ENCODE measurements at regions not wholly inside any gene's neighbourhood (a gene's known extent, or its start where the extent isn't known, plus 50 kb on each side); places are given as distances from the start of the nearest gene placed in this dataset.
"Not testable (repeated sequence)": the region's sequence is repeated elsewhere in the genome, so short reads cannot be mapped to it uniquely, and the experiment has no call there.

DNA sequence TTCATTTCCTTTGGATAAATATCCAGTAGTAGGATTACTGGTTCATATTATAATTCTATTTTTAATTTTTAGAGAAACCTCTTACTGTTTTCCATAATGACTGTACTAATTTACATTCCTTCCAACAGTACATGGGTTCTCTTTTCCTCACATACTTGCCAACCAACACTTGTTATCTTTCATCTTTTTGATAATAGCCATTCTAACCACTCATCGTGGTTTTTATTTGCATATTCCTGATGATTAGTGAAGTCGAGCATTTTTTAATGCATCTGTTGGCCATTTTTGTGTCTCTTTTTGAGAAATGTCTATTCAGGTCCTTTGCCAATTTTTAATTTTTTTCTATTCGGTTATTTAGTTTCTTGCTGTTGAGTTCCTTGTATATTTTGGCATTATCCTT, 457.7 kb upstream of the PDE3A start:
- POLR2A ChIA-PET = no interaction called here
- intact Hi-C loops (cut with DNase I, micrococcal nuclease) = no loop called here
- Mint-ChIP-seq H3K9me3 (ENCODE audit: low read depth) (no peaks in the 10 kb centered on the region), H3K4me3 (no peak overlapping the region), H3K4me1 (no peaks in the 10 kb centered on the region), H3K27ac (no peak overlapping the region), H3K27me3 (peaks cover 1% of the 10 kb centered on the region), H3K36me3 (ENCODE audit: low read depth) (no peaks in the 10 kb centered on the region)
- no peak for ATAC-seq
- no peak for DNase-seq
- CTCF ChIA-PET = no interaction called here

DNA sequence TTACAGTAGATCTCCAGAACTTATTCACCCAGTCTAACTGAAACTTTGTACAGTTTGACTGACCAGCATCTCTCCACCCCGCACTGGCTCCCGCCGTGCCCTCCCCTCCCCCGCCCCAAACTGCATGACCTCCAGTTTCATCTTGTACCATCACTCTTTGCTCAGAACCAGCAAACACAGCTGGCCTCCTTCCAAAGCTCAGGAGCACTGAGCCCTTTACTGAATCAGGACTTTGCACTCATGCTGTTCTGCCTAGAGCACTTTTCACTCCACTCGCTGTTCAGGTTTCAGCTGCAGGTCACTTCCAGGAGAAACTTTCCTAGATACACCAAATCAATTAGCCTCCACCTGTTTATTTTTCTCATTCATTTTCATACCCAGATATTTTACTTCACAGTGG, 455.3 kb upstream of the PDE3A start:
- H3K4me3 Mint-ChIP-seq = no peak overlapping the region
- intact Hi-C loops (cut with DNase I, micrococcal nuclease) = no loop called here
- DNase-seq (no peak), ATAC-seq (no peak)
- H3K27me3 Mint-ChIP-seq = peaks cover 1% of the 10 kb centered on the region
- ChIA-PET POLR2A (no interaction called here), CTCF (no interaction called here)
- H3K4me1 Mint-ChIP-seq = no peaks in the 10 kb centered on the region
- H3K9me3 Mint-ChIP-seq (ENCODE audit: low read depth) = no peaks in the 10 kb centered on the region
- no peaks in the 10 kb centered on the region for H3K36me3 Mint-ChIP-seq (ENCODE audit: low read depth)
- no peak overlapping the region for H3K27ac Mint-ChIP-seq

DNA sequence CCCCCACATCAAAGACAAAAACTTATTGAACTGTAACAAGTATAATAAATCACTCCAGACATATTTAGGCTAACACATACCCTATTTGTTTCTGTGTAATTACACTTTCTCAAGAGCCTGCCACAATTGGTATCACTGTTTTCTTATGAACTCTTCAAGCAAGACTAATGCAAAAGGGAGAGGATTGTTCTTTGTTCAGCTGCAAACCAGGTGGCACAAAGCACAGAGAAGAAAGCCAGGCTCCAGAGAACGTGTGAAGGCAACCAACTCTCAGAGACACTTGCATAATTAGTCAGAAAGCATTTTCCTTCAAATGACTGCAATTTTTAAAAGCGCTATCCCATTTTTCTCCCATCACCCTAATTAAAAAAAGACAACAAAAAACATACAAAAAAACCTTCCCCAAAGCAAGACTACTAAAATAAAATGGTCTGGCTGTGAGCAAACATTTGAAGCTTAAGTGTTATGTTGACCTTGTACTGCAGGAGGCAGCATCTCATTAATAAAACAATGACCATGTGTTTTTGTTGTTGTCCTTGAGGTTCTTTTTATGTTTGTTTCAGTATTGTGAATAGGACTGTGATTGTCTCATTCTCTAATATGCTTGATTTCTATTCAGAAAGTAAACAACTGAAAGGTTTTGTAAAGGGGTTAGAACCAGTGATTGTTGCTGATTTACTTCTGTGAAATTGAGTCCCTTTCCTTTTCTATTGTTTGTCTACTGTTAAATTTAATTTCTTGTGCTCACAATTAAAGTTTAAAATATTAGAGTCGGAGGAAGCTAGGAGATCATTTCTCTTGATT, 452.7 kb upstream of the PDE3A start:
- ChIA-PET CTCF (interaction anchor here (1.5 kb wide), 1 partner anchor 176 kb away, joined by 4 read pairs; no protein-coding TSS in a partner anchor), POLR2A (no interaction called here)
- Mint-ChIP-seq H3K36me3 (ENCODE audit: low read depth) (no peaks in the 10 kb centered on the region), H3K4me1 (no peaks in the 10 kb centered on the region), H3K9me3 (ENCODE audit: low read depth) (no peaks in the 10 kb centered on the region), H3K27me3 (peaks cover 1% of the 10 kb centered on the region), H3K4me3 (no peak overlapping the region), H3K27ac (no peak overlapping the region)
- intact Hi-C loops (cut with DNase I, micrococcal nuclease) = no loop called here
- no peak for ATAC-seq
- DNase-seq = no peak

DNA sequence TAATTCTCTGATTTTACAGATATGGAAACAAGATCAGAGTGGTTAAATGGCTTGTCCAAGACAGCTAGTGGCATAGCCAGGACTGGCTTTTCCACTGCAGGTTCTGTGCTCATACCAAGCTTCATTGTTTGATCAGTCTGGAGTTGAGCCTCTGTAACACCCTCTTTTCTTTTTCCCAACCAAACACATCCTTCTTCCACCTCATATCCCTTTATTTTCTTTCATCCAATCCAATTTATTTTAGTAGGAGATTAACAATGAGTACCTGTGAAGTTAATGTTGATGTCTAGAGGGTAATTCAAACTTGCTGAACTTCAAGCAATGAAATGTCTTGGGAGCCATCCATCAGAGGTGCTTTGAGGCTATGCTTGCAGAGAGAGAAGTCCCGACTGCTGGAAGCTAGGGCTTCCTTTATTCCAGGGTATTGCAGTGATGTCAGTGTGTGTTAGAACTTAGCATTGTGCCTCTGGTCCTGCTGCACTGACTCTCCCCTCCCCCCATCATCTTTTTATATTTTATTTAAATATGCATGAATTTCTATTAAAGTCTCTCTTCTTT, 452.1 kb upstream of the PDE3A start:
- Mint-ChIP-seq H3K36me3 (ENCODE audit: low read depth) (no peaks in the 10 kb centered on the region), H3K27me3 (peaks cover 1% of the 10 kb centered on the region), H3K4me3 (no peak overlapping the region), H3K9me3 (ENCODE audit: low read depth) (no peaks in the 10 kb centered on the region), H3K27ac (no peak overlapping the region), H3K4me1 (no peaks in the 10 kb centered on the region)
- no peak for DNase-seq
- ChIA-PET CTCF (interaction anchor here (1.5 kb wide), 1 partner anchor 177 kb away, joined by 4 read pairs; no protein-coding TSS in a partner anchor), POLR2A (no interaction called here)
- ATAC-seq = no peak
- intact Hi-C loops (cut with DNase I, micrococcal nuclease) = no loop called here

DNA sequence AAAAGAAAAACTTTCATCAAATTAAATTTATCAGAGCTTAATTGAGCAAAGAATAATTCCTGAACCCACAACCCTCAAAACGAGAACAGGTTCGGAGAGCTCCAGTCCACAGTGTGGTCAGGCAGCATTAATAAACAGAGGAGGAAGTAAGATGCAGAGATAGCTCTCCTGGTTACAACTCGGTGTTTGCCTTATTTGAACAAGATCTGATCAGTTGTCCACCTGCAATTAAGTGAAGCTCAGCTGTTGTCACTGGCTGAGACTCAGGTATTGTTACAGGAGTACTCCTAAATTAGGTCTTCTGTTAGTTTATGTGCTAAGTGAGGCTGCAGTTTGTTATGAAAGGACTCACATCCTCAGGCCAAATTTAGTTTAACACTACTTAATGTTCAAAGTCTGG, 451.4 kb upstream of the PDE3A start:
- Mint-ChIP-seq H3K36me3 (ENCODE audit: low read depth) (no peaks in the 10 kb centered on the region), H3K27me3 (peaks cover 1% of the 10 kb centered on the region), H3K4me3 (no peak overlapping the region), H3K9me3 (ENCODE audit: low read depth) (no peaks in the 10 kb centered on the region), H3K27ac (no peak overlapping the region), H3K4me1 (no peaks in the 10 kb centered on the region)
- intact Hi-C loops (cut with DNase I, micrococcal nuclease) = no loop called here
- ATAC-seq (no peak), DNase-seq (no peak)
- CTCF ChIA-PET = interaction anchor here (0.6 to 1.5 kb wide), 2 partner anchors 177 to 321 kb away, joined by 4 to 5 read pairs; no protein-coding TSS in a partner anchor
- POLR2A ChIA-PET = no interaction called here

DNA sequence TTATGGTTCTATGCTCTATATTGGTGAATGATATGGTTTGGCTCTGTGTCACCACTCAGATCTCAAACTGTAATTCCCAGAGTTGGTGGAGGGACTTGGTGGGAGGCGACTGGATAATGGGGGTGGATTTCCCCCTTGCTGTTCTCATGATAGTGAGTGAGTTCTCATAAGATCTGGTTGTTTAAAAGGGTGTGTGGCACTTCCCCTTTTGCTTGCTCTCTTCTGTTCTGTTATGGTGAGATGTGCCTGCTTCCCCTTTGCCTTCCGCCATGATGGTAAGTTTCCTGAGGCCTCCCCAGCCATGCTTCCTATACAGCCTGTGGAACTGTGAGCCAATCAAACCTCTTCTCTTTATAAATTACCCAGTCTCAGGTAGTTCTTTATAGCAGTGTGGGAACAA, 446.6 kb upstream of the PDE3A start:
- POLR2A ChIA-PET; DNase-seq; ATAC-seq; H3K27me3 Mint-ChIP-seq; H3K4me1 Mint-ChIP-seq; H3K27ac Mint-ChIP-seq; CTCF ChIA-PET; H3K36me3 Mint-ChIP-seq (ENCODE audit: low read depth); intact Hi-C loops (cut with DNase I, micrococcal nuclease); H3K9me3 Mint-ChIP-seq (ENCODE audit: low read depth); H3K4me3 Mint-ChIP-seq: not testable (repeated sequence)

- no peak overlapping the region for H3K27ac Mint-ChIP-seq
- ATAC-seq = no peak
These were observed 445.6 kb upstream of the PDE3A start for GRCh38 chr12:19922717-19923116.

DNA sequence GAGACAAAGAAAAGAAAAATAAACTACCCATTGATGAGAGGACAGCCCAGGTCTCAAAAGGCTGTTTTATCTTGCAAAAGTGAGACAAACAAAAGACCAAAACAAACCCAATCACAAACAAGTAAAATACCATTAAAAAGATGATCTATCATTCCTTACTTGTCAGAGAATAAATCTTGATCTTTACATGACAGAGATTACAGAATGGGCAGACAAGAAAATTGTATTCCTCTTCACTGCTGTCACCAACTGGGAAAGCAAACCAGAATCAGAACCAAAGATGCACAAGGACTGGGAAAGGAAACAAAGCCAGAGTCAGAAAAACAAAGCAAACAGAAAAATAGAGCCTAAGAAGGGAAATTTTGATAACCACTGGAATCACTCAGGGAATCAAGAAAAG, 444.0 kb upstream of the PDE3A start:
- ATAC-seq (no peak), DNase-seq (no peak)
- CTCF ChIA-PET = no interaction called here
- no peak overlapping the region for H3K4me3 Mint-ChIP-seq
- POLR2A ChIA-PET = no interaction called here
- no peaks in the 10 kb centered on the region for H3K4me1 Mint-ChIP-seq
- no peaks in the 10 kb centered on the region for H3K36me3 Mint-ChIP-seq (ENCODE audit: low read depth)
- no peaks in the 10 kb centered on the region for H3K27me3 Mint-ChIP-seq
- intact Hi-C loops (cut with DNase I, micrococcal nuclease) = no loop called here
- H3K27ac Mint-ChIP-seq = no peak overlapping the region
- H3K9me3 Mint-ChIP-seq (ENCODE audit: low read depth) = no peaks in the 10 kb centered on the region

More at GRCh38 chr12:19922717-19923116, 445.6 kb upstream of the PDE3A start:
- intact Hi-C loops (cut with DNase I, micrococcal nuclease) = no loop called here
- H3K9me3 Mint-ChIP-seq (ENCODE audit: low read depth) = no peaks in the 10 kb centered on the region
- no peak for DNase-seq
- POLR2A ChIA-PET = no interaction called here
- H3K27me3 Mint-ChIP-seq = no peaks in the 10 kb centered on the region
- no peaks in the 10 kb centered on the region for H3K4me1 Mint-ChIP-seq
- CTCF ChIA-PET = no interaction called here
- H3K36me3 Mint-ChIP-seq (ENCODE audit: low read depth) = no peaks in the 10 kb centered on the region
- no peak overlapping the region for H3K4me3 Mint-ChIP-seq

DNA sequence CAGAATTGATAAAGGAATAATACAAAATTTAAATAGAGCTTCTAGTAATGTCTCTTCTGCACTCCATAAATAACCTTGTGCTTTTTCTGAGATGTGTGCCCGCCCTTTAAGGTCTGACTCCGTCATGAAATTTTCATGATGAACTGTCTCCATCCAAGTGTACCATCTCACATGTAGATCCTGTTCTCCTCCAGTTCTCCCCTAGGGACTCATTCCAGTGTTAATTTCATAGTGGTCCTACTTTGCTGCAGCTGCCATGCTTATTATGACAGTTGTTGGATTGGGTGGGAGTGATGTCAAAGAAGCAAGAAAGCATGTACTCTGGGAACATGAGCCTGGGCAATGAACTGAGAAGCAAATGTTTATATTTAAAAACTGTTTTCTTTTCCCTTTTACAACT, 442.5 kb upstream of the PDE3A start:
- Mint-ChIP-seq H3K4me1 (no peaks in the 10 kb centered on the region), H3K36me3 (ENCODE audit: low read depth) (no peaks in the 10 kb centered on the region), H3K9me3 (ENCODE audit: low read depth) (no peaks in the 10 kb centered on the region), H3K27ac (no peak overlapping the region), H3K27me3 (peaks cover 2% of the 10 kb centered on the region), H3K4me3 (no peak overlapping the region)
- intact Hi-C loops (cut with DNase I, micrococcal nuclease) = no loop called here
- CTCF ChIA-PET = no interaction called here
- POLR2A ChIA-PET = no interaction called here
- DNase-seq = no peak
- no peak for ATAC-seq

GRCh38 chr12:19926266-19926665, 442.1 kb upstream of the PDE3A start:
- ChIA-PET CTCF (no interaction called here), POLR2A (no interaction called here)
- DNase-seq (no peak), ATAC-seq (no peak)
- H3K36me3 Mint-ChIP-seq (ENCODE audit: low read depth) = no peaks in the 10 kb centered on the region
- no peak overlapping the region for H3K27ac Mint-ChIP-seq
- peaks cover 2% of the 10 kb centered on the region for H3K27me3 Mint-ChIP-seq
- H3K4me3 Mint-ChIP-seq = no peak overlapping the region
- no peaks in the 10 kb centered on the region for H3K4me1 Mint-ChIP-seq
- no peaks in the 10 kb centered on the region for H3K9me3 Mint-ChIP-seq (ENCODE audit: low read depth)
- intact Hi-C loops (cut with DNase I, micrococcal nuclease) = no loop called here

DNA sequence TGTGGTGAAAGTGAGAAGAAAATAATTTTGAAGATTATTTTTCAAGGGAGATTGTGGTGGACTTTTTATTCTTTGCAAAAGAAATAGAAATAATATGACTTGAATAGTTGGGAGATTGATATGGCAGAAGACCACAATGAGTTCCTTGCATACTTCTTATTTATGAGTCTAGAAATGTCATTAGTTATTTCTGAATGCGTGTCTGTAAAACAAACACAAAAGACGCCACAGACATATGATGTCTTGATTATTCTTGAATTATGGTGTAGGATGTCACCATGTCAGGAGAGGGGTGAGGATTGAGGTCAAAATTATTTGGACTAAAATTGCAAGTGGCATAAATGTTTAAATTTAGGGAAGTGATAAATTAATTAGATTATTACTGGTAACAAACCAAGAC, 440.7 kb upstream of the PDE3A start:
- ATAC-seq (no peak), DNase-seq (no peak)
- no peak overlapping the region for H3K4me3 Mint-ChIP-seq
- intact Hi-C loops (cut with DNase I, micrococcal nuclease) = no loop called here
- ChIA-PET CTCF (no interaction called here), POLR2A (no interaction called here)
- H3K9me3 Mint-ChIP-seq (ENCODE audit: low read depth) = no peaks in the 10 kb centered on the region
- H3K4me1 Mint-ChIP-seq = no peaks in the 10 kb centered on the region
- H3K27me3 Mint-ChIP-seq = peaks cover 2% of the 10 kb centered on the region
- H3K36me3 Mint-ChIP-seq (ENCODE audit: low read depth) = no peaks in the 10 kb centered on the region
- H3K27ac Mint-ChIP-seq = no peak overlapping the region

- ATAC-seq (no peak), DNase-seq (no peak)
- POLR2A ChIA-PET = no interaction called here
- Mint-ChIP-seq H3K27ac (no peak overlapping the region), H3K9me3 (ENCODE audit: low read depth) (peaks cover 3% of the 10 kb centered on the region), H3K27me3 (peaks cover 4% of the 10 kb centered on the region), H3K4me1 (no peaks in the 10 kb centered on the region), H3K36me3 (ENCODE audit: low read depth) (no peaks in the 10 kb centered on the region), H3K4me3 (no peak overlapping the region)
- intact Hi-C loops (cut with DNase I, micrococcal nuclease) = no loop called here
- CTCF ChIA-PET = interaction anchor here (0.6 kb wide), 1 partner anchor 1391 kb away, joined by 3 read pairs; no protein-coding TSS in a partner anchor
These were observed 435.9 kb upstream of the PDE3A start for GRCh38 chr12:19932413-19932812.

All from activated CD4-positive, alpha-beta T cell treated with anti-CD3 and anti-CD28 coated beads for 36 hours (primary cell).